PC-3 (cell line): ENCODE measurements at regions not wholly inside any gene's neighbourhood (a gene's known extent, or its start where the extent isn't known, plus 50 kb on each side); places are given as distances from the start of the nearest gene placed in this dataset.
"Not testable (repeated sequence)": the region's sequence is repeated elsewhere in the genome, so short reads cannot be mapped to it uniquely, and the experiment has no call there.

ENCODE experiments used
- ATAC-seq: fragments of 200-7000 bp; cut with Tn5 transposase; 2 replicates; pipeline ENCODE4 v1.9.1; 2020; ENCODE audit warnings: mild to moderate bottlenecking, moderate library complexity
- BruUV-seq: library from RNA; stranded (reverse); fragments of 400-500 nt; replicated peaks from 2 replicates; lab custom pipeline; 2021; lab: Mats Ljungman, UMichigan
- CTCF ChIA-PET: fragments of 300-600 bp; sonication (Branson Sonifier 250); formaldehyde crosslinking; loops from one replicate; lab custom pipeline; 2022; ENCODE audit warnings: antibody characterized with exemption; lab: Charles Lee
- POLR2A ChIA-PET: fragments of 300-600 bp; sonication (Branson Sonifier 250); formaldehyde crosslinking; loops from one replicate; lab custom pipeline; 2022; ENCODE audit warnings: antibody characterized with exemption; ENCODE audit not compliant: unreplicated experiment; lab: Charles Lee
- DNase-seq: peaks from one replicate; pipeline ENCODE4 v3.0.0-alpha.2; 2015
- H2AFZ ChIP-seq: fragments of 300-600 bp; sonication (generic); 2 replicates; pipeline ENCODE4 v1.6.0; 2016; ENCODE audit warnings: antibody characterized with exemption, low read length
- H3F3A ChIP-seq: fragments of 300-600 bp; sonication (generic); one replicate; pipeline ENCODE4 v1.6.0; 2017; ENCODE audit warnings: antibody characterized with exemption, low read length, control low read depth, mild to moderate bottlenecking; ENCODE audit not compliant: unreplicated experiment
- H3K27ac ChIP-seq: fragments of 300-600 bp; sonication (generic); 2 replicates; pipeline ENCODE4 v1.5.1; 2016; ENCODE audit warnings: mild to moderate bottlenecking, low read length
- H3K27me3 ChIP-seq: fragments of 300-600 bp; sonication (generic); 2 replicates; pipeline ENCODE4 v1.6.1; 2016; ENCODE audit warnings: low read length, mixed read lengths
- H3K36me3 ChIP-seq: fragments of 300-600 bp; sonication (generic); 2 replicates; pipeline ENCODE4 v1.6.1; 2016; ENCODE audit warnings: low read depth, mixed run types, low read length, mixed read lengths
- H3K4me1 ChIP-seq: fragments of 300-600 bp; sonication (generic); 2 replicates; pipeline ENCODE4 v1.5.1; 2016; ENCODE audit warnings: low read length; ENCODE audit not compliant: insufficient read depth
- H3K4me2 ChIP-seq: fragments of 300-600 bp; sonication (generic); 2 replicates; pipeline ENCODE4 v1.6.0; 2016; ENCODE audit warnings: low read length
- H3K4me3 ChIP-seq: fragments of 300-600 bp; sonication (generic); 2 replicates; pipeline ENCODE4 v1.5.1; 2016; ENCODE audit warnings: mild to moderate bottlenecking, low read length, mixed read lengths
- H3K79me2 ChIP-seq: fragments of 300-600 bp; sonication (generic); 2 replicates; pipeline ENCODE4 v1.6.1; 2017; ENCODE audit warnings: low read length, mixed read lengths
- H3K9ac ChIP-seq: fragments of 300-600 bp; sonication (generic); 2 replicates; pipeline ENCODE4 v1.6.0; 2016; ENCODE audit warnings: mild to moderate bottlenecking, low read length
- H3K9me2 ChIP-seq: fragments of 300-600 bp; sonication (generic); replicated peaks from 2 replicates; pipeline ENCODE4 v1.6.1; 2016; ENCODE audit warnings: mixed run types, low read length, mixed read lengths
- H3K9me3 ChIP-seq: fragments of 300-600 bp; sonication (generic); 2 replicates; pipeline ENCODE4 v1.6.1; 2016; ENCODE audit warnings: low read length, mixed read lengths
- H4K20me1 ChIP-seq: fragments of 300-600 bp; sonication (generic); 2 replicates; pipeline ENCODE4 v1.6.1; 2016; ENCODE audit warnings: low read length, mixed read lengths
- CTCF ChIP-seq: fragments of 300-600 bp; sonication (generic); conservative IDR thresholded peaks from 2 replicates; pipeline ENCODE4 v1.5.1; 2017; ENCODE audit warnings: antibody characterized with exemption, low read depth, mild to moderate bottlenecking, low read length
- EZH2 ChIP-seq: fragments of 300-600 bp; sonication (generic); IDR thresholded peaks from one replicate; pipeline ENCODE4 v1.6.1; 2017; ENCODE audit warnings: antibody characterized with exemption, mild to moderate bottlenecking, low read length; ENCODE audit not compliant: unreplicated experiment
- EZH2phosphoT487 ChIP-seq: fragments of 300-600 bp; sonication (generic); IDR thresholded peaks from 2 replicates; pipeline ENCODE4 v1.6.1; 2018; ENCODE audit warnings: mild to moderate bottlenecking, antibody characterized with exemption, low read length, borderline replicate concordance
- intact Hi-C: fragments of 100-400 bp; cut with micrococcal nuclease; formaldehyde crosslinking; loops from 2 replicates; pipeline ENCODE4 v1.9.0; 2023

GRCh38 chr18:2164644-2165550 lies 406.4 kb downstream of the METTL4 start:
- DNase-seq (no peak), ATAC-seq (no peak)
- H4K20me1 ChIP-seq, result no peaks in the 10 kb centered on the region
- H3K79me2 ChIP-seq, result no peaks in the 10 kb centered on the region
- H3K4me2 ChIP-seq, result no peak overlapping the region
- TF ChIP-seq EZH2 (no peak), CTCF (no peak), EZH2phosphoT487 (no peak)
- ChIA-PET POLR2A (no interaction called here), CTCF (no interaction called here)
- H2AFZ ChIP-seq, result no peak overlapping the region
- H3K4me1 ChIP-seq, result no peaks in the 10 kb centered on the region
- no peak overlapping the region for H3K4me3 ChIP-seq
- no peak overlapping the region for H3K27ac ChIP-seq
- H3K9me2 ChIP-seq, result no peaks in the 10 kb centered on the region
- no peaks in the 10 kb centered on the region for H3K36me3 ChIP-seq
- no peaks in the 10 kb centered on the region for H3F3A ChIP-seq
- H3K9me3 ChIP-seq, result no peaks in the 10 kb centered on the region
- no peak overlapping the region for H3K9ac ChIP-seq
- H3K27me3 ChIP-seq, result no peaks in the 10 kb centered on the region
- BruUV-seq, result no TSS peak
- intact Hi-C loops, result no loop called here

GRCh38 chr18:2166876-2167275 lies 404.4 kb downstream of the METTL4 start:
- H3K4me1 ChIP-seq, H3K4me3 ChIP-seq, H3K9ac ChIP-seq, intact Hi-C loops, H3F3A ChIP-seq, H3K9me3 ChIP-seq, H3K79me2 ChIP-seq, DNase-seq, H4K20me1 ChIP-seq, ATAC-seq, H3K4me2 ChIP-seq, H3K27me3 ChIP-seq, H2AFZ ChIP-seq, CTCF ChIA-PET, POLR2A ChIA-PET, H3K9me2 ChIP-seq, H3K27ac ChIP-seq, BruUV-seq, H3K36me3 ChIP-seq: not testable (repeated sequence)

- intact Hi-C loops, result no loop called here
- ATAC-seq, result no peak
Observed at GRCh38 chr18:2168022-2168421, 403.3 kb downstream of the METTL4 start.

More at GRCh38 chr18:2168022-2168421, 403.3 kb downstream of the METTL4 start:
- H2AFZ ChIP-seq, result no peak overlapping the region
- H3K4me3 ChIP-seq, result no peak overlapping the region
- no peaks in the 10 kb centered on the region for H3K27me3 ChIP-seq
- no peak overlapping the region for H3K27ac ChIP-seq
- peaks cover 18% of the 10 kb centered on the region for H3K4me1 ChIP-seq
- POLR2A ChIA-PET, result no interaction called here
- H3K9ac ChIP-seq, result no peak overlapping the region
- no peaks in the 10 kb centered on the region for H3K9me2 ChIP-seq
- TF ChIP-seq CTCF (no peak), EZH2phosphoT487 (no peak), EZH2 (no peak)
- CTCF ChIA-PET, result no interaction called here
- H3F3A ChIP-seq, result no peaks in the 10 kb centered on the region
- H3K79me2 ChIP-seq, result no peaks in the 10 kb centered on the region
- no peak overlapping the region for H3K4me2 ChIP-seq
- H3K36me3 ChIP-seq, result no peaks in the 10 kb centered on the region
- DNase-seq, result peak; percentile 19
- H4K20me1 ChIP-seq, result no peaks in the 10 kb centered on the region
- no TSS peak for BruUV-seq
- H3K9me3 ChIP-seq, result no peaks in the 10 kb centered on the region
